ENCODE measurements at regions not wholly inside any gene's neighbourhood (a gene's known extent, or its start where the extent isn't known, plus 50 kb on each side); places are given as distances from the start of the nearest gene placed in this dataset.
A peak's percentile ranks its signal among the peaks of the same experiment; 100 is the strongest.

- WGBS, 2 donors, result 82 to 90% methylated on average over 6 of the region's 6 CpGs
- Histone ChIP-seq H3K36me3 (no peaks in the 10 kb centered on the region), H3K4me1 (peaks cover 5 to 42% (median 14%) of the 10 kb centered on the region in 9 donors), H3K4me3 (no peak overlapping the region), H3K27me3 (no peaks in the 10 kb centered on the region), H3K27ac (no peak overlapping the region), H3K9me3 (no peaks in the 10 kb centered on the region)
- ATAC-seq (no peak), DNase-seq (no peak)
- TF ChIP-seq CTCF (IDR thresholded peaks at IDR 0.05), result no peak
- intact Hi-C loops (cut with DNase I), result no loop called here
These were observed 92.4 kb downstream of the RHOB start for GRCh38 chr2:20539133-20539719.

- no peaks in the 10 kb centered on the region for H3K9me3 ChIP-seq
- H3K4me3 ChIP-seq, result no peak overlapping the region
- H3K27me3 ChIP-seq, result no peaks in the 10 kb centered on the region
- no peaks in the 10 kb centered on the region for H3K36me3 ChIP-seq
- intact Hi-C loops (cut with DNase I), result no loop called here
- 89 to 92% methylated on average over 26 of the region's 26 CpGs for WGBS, 2 donors
- no peak for TF ChIP-seq CTCF (IDR thresholded peaks at IDR 0.05)
- H3K4me1 ChIP-seq, result peaks cover 3 to 34% (median 9%) of the 10 kb centered on the region in 9 donors
- DNase-seq (no peak), ATAC-seq (peak in 1 of 8 donors; percentile 64)
- H3K27ac ChIP-seq, result no peak overlapping the region
These were observed 93.1 kb downstream of the RHOB start for GRCh38 chr2:20539776-20540586.

- no peaks in the 10 kb centered on the region for H3K27me3 ChIP-seq
- WGBS, 2 donors, result 95% methylated on average over 16 of the region's 16 CpGs
- H3K4me1 ChIP-seq, result peaks cover 3 to 30% (median 6%) of the 10 kb centered on the region in 9 donors
- intact Hi-C loops (cut with DNase I), result no loop called here
- H3K9me3 ChIP-seq, result peaks cover 0 to 3% (median 0%) of the 10 kb centered on the region in 11 donors
- no peak overlapping the region for H3K27ac ChIP-seq
- H3K4me3 ChIP-seq, result no peak overlapping the region
- no peaks in the 10 kb centered on the region for H3K36me3 ChIP-seq
- no peak for DNase-seq
- no peak for TF ChIP-seq CTCF (IDR thresholded peaks at IDR 0.05)
- ATAC-seq, result no peak
These were observed 93.9 kb downstream of the RHOB start for GRCh38 chr2:20540587-20541293.

- H3K4me1 ChIP-seq, result peaks cover 3 to 27% (median 6%) of the 10 kb centered on the region in 9 donors
- no peaks in the 10 kb centered on the region for H3K36me3 ChIP-seq
- ATAC-seq (no peak), DNase-seq (no peak)
- H3K9me3 ChIP-seq, result peaks cover 0 to 8% (median 0%) of the 10 kb centered on the region in 11 donors
- intact Hi-C loops (cut with DNase I), result no loop called here
- no peak for TF ChIP-seq CTCF (IDR thresholded peaks at IDR 0.05)
- H3K27ac ChIP-seq, result no peak overlapping the region
- no peaks in the 10 kb centered on the region for H3K27me3 ChIP-seq
- WGBS, 2 donors, result 94 to 97% methylated on average over 7 of the region's 7 CpGs
- no peak overlapping the region for H3K4me3 ChIP-seq
These were observed 94.4 kb downstream of the RHOB start for GRCh38 chr2:20541294-20541640.

All from heart right ventricle (tissue), 16 donors.